ENCODE measurements at regions not wholly inside any gene's neighbourhood (a gene's known extent, or its start where the extent isn't known, plus 50 kb on each side); places are given as distances from the start of the nearest gene placed in this dataset.
"Not testable (repeated sequence)": the region's sequence is repeated elsewhere in the genome, so short reads cannot be mapped to it uniquely, and the experiment has no call there.

DNA sequence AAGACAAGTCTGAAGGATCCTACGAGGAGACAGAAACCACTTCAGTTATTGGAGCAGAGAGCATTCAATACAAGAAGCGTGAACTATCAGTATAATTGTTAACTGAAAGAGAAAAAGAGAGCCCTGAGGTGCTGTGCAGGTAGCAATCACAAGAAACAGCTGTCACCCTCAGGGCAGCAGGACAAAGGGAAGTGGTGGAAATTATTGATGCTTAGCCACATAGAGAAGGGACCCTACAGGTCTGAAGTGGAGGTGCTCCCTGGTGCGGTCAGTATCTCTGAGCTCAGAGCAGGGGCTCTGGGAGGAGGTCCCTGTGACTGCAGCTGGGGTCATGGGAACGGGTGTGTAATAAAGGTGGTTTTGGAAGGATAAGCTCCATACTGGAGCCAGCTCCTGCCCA lies 97.8 kb upstream of the KLF6 start:
- DNase-seq, result no peak

DNA sequence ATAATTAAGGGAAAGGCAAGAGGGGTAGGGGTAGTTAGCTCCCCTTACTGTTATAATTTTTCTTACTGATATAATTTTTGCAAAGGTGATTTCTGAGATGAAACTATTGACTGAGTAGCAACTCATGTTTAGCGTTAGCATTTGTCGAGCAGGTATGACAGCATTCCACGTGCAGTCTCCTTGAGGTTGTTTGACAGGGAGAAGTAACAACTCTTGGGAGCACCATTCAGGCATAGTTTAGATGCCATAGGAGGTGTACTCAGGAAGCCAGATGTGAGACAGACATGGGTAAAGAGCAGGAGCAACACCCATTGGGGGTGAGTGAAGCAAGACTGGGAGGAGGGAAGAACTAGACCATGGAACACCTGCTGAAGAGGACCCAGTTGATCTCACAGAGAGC lies 96.6 kb upstream of the KLF6 start:
- DNase-seq, result no peak

DNA sequence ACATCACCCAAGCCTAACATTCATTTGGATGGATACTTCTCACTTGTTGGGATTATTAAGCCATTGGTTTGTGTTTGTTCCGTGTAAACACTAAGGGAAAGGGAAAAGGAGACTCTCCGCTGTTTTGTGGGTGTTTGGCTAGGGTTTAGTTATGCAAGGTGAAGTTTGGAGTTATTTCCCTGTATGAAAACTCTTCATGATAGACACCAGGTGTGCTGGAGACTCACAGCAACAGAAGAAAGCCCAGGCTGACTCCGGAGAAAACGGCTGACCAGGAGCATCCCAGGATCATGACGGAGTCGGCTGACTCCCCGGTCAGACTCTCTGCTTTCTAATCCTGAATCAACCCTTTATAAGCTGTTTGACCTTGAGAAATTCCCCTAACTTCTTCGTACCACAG lies 94.1 kb upstream of the KLF6 start:
- DNase-seq, result no peak

DNA sequence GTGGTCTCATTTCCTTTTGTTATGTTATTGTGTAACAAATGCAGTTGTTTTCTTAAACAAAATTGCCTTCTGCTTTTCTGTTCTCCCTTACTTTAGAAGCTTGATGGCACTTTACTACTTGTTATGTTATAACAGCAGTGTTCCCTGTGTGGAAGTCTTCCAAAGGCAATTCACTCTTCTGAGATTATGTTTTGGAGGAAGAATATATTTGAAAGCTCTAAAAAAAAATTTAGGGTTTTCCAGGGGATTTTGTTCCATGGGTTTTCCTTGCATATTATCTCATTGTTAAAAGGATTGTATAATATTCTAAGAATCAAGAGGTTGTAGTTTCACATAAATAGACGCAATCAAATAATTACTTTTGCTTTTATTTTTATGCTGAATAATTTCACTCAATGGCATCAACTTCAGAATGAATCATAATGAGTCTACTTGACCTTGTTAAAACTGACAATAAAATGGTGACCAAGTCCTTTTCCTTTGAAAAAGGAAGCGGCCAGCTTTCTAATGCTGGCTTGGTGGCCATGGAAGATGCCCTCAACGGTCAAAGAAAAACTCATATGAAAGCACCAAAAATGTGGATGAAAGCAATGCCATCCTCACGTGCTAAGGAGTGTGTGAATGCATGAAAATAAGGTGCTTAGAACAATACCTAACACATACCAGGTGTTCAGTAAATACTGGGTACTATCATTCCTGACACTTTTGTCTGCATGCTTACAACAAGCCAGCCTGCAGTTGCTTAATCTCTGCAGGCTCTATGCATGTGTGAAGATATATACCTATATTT lies 92.4 kb upstream of the KLF6 start:
- DNase-seq, result peak; percentile 61

DNA sequence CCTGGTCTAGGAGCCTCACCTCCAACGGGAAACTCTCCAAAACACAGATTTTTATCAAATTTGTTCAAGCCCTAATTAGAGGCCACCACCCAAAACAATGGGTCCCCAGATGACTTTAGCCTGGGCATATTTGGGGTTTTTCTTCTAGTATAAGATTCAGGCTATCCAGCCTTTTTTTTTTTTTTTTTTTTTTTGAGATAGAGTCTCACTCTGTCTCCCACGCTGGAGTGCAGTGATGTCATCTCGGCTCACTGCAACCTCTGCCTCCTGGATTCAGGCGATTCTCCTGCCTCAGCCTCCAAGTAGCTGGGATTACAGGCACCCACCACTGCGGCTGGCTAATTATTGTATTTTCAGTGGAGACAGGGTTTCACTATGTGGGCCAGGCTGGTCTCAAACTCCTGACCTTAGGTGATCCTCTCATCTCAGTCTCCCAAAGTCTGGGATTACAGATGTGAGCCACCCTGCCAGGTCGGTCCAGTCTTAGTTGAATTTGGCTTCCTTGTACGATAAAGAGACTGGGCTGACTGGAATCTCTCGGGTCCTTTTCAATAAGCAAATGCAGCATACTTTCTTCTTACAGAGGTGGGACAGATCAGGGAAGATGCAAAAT lies 91.4 kb upstream of the KLF6 start:
- no peak for DNase-seq

DNA sequence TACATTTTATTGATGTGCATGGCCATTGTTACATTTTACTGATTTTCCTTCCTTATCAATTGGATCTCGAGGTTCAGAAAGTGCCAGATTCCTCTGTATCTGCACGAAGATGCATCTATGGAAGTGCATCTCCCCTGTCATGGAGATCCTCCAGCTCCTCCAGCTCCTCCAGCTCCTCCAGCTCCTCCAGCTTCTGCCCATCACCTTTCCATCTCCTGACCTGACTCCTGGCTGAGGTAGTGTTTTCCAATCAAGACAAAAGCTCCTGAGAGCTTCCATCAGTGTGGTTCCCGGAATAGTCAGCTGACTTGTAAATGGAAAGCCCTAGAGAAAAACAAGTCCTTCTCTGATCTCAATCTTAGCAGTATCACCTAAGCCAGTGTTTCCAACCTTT lies 90.8 kb upstream of the KLF6 start:
- DNase-seq, result no peak

DNA sequence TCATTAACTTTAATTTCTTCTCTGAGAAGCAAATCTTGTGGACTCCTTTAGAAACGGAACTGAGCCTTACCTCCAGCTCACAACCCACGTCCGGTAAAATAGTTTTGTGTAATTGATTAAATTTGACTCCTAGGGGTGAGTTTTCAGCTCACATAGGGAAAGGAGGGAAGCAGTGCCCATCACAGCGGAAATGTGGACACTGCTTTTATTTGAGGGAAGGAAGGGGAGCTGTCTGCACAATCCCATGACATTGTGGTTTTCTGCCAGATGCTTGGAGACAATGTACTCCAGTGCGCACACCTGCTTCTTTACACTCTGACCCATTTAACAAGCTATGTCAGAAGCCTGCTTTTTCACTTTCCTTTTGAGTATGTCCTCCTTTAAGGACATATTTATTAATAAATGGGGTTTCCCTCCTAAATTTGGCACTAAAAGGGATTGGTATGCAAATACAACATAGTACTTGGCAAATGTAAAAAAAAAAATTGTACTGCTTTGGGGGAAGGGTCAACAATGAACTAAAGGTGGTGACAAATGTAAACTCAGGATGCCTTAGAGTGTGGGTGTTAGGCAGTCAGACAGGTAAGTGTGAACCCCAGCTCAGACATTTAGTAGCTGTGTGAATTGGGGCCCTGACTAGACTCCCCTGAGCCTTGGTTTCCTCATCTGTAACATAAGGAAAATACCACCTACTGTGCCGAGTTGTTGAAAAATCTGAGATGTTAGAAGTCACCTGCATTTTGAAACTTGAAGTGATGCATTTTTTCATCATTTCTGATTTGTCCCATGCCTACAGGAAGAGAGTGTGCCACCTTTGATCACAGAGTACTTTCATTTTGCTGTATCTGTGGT lies 90.2 kb upstream of the KLF6 start:
- DNase-seq, result peak; percentile 71

DNA sequence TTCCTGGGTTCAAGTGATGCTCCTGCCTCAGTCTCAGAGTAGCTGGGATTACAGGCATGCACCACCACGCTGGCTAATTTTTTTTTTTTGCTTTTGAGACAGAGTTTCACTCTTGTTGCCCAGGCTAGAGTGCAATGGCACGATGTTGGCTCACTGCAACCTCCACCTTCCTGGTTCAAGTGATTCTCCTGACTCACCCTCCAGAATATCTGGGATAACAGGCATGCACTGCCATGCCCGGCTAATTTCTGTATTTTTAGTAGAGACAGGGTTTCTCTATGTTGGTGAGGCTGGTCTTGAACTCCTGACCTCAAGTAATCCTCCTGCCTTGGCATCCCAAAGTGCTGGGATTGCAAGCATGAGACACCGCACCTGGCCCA lies 89.6 kb upstream of the KLF6 start:
- DNase-seq, result not testable (repeated sequence)

DNA sequence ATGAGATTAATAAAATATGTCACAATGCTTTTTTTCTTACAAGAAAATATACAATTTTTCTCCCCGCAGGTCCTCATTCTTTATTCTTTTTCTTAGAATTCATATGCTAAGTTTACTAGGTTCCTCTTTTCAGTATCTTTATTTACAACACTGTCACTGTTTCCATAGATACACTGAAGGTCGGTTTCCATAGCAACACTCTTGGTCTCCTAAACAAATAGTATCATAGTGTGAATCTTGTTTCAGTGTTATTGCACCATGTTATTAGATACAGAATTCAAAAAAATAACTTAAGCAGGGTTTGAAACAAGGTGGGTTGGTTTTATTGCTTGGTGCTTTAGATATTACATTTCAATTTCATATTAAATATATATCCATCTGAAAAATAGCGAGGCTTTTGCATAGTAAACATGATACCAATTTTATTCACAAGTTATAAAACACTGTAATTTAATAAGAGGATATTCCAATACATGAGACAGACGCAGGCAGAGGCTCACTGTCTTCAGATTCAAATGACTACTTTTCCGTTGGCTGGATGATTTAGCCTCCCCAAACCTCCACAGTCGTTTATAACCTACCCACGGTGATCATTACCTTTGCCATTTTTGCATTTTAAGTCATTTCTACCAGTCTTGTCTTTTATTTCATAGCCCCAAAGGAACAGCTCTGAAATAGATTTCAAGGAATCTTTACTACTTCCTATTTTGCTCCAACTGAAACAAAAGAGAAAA lies 88.9 kb upstream of the KLF6 start:
- DNase-seq, result peak; percentile 82

DNA sequence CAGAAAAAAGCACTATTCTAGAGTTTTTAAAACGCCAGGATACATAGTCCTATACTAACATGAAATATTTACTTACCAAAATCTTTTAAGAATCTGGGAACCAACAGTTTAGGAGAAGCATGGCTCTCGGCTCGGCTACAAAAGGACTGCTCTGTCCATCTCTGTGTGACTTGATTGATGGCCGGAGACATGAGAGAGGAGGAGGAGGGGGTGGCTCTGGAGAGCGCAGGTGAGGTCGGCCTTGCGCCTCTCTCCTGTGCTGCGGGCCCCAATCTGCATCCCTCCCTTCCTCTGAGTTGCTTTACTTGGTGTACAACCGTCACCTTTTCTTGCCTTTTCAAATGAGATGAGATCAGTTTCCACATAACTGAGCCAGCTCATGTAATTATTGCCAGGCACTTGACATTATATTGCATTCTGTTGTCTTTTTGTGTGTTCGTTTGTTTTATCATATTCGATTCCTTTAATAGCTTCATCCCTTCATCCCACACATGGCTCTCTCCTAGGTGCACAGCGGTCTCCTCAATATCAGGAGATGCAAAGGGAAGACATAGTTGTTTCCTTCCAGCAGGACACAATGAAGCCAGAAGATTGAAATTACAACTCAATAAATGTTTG lies 87.8 kb upstream of the KLF6 start:
- DNase-seq, result no peak

DNA sequence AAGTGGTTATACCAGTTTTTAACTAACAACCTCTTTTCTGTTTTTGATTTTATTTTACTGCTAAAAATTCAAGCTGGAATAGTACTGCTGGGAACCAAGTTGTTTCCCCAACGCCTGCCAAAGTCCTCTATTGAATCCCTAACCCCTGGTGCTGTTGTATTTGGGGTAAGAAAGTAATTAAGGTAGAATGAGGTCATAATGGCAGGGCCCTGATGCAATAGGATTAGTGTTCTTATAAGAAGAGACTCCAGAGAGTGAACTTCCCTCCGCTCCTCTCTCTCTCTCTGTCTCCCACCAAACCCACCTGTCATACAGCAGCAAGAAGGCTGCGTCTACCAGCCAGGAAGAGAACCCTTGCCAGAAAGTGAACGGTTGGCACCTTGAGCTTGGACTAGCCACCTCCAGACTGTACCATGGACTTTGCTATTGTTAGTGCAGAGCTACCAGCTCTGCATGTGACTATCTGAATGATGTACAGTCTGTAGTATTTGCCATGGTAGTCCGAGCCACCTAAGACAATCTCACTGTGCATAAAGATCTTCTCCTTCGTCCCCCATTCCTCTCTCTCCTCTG lies 86.5 kb upstream of the KLF6 start:
- DNase-seq, result no peak

DNA sequence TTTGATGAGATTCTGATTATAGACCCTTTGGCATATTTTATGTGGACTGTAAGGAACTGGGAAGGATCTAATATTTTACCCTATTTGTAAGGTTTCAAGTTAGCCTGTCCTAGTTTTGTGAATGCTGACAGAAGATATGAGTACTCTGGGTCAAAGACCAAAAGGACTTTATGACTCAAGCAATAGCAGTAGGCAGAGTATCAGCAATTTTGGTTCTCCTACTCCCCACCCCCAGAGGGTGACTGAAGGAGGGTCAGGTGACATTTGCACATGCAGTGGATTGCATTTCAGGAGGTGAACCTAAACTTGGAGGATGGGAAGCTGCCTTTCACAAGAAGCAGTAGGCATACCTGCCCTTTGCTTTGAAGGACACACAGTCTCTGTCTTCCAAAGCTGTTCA lies 84.0 kb upstream of the KLF6 start:
- peak; percentile 73 for DNase-seq

DNA sequence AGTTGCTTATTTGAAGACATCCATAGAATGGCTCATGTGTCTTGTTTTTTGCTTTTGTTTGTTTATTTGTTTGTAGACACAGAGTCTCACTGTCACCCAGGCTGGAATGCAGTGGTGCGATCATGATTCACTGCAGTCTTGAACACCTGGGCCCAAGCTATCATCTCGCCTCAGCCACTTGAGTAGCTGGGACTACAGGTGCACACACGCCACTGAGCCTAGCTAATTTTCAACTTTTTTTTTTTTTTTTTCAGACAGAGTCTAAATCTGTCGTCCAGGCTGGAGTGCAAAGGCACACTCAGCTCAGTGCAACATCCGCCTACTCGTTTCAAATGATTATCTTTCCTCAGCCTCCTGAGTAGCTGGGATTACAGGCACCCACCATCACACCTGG lies 83.3 kb upstream of the KLF6 start:
- no peak for DNase-seq

DNA sequence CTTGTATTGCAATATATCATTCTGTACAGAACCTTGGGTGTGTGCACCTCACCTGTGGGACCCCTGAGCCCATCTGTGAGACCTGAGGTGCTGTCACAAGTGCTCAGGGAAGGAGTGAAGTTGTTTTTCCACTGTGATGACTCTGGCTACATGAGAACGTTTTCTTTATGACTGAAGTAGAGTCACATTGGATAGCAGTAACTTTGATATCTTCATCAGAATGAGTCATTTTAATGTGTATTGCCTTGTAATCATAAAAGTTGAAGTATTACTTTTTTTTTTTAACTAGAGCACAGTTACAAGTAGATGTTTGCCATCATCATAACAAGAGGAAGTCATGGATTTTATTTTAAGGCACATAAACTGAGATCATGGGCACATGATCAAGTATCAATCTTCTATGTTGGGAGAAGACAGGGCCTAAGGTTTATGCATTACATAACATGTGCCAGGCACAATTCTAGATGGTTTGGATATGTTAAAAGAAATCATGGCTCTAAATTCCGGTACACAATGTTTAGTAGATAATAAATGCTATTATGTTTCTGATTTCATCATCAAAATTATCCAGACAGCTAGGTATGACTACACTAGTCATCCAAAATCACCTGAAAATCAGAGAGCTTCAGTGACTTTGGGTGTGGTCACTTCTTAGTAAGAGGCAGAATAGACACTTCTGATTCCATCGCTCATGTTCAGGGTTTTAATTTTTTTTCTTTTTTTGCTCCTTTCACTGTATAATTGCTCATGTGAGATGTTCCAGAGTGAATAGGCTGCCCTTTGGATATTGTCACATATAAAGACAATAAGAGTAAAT lies 82.7 kb upstream of the KLF6 start:
- DNase-seq, result peak; percentile 70

DNA sequence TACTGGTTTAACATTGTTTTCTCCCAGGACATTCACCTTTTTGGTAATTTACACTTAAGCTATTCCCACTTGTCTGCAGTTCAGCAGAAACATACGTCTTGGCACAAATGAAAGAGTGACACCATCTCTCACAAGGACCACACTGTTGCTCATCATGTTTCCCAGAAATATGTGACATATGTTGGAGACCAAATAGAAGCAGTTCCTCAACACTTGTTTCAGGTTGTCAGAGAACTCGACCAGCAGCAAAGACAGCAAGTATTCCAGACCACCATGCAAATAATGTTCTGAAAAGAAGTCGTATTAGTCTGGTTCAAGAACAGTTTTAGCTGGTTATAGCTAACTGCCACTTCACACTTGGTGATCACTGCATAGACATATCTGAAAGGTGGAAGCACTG lies 81.3 kb upstream of the KLF6 start:
- DNase-seq, result peak; percentile 75

DNA sequence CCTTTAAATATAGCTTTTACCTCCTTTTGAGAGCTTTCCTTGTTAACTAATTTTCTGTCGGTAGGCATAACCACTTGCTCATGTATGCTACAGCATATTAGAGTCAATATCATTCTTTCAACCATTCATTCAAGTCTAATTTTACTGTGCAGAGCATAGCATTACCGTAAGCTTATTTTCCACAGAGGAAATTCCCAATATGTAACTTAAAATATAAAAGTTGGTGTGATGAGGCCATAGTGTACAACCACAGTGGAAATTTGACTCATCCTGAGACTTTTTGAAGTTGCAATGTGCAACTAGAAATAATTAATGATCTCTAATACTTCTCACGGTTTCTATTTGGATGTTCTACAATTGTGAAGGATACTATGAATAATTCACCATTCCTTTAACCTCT lies 80.6 kb upstream of the KLF6 start:
- peak; percentile 54 for DNase-seq

DNA sequence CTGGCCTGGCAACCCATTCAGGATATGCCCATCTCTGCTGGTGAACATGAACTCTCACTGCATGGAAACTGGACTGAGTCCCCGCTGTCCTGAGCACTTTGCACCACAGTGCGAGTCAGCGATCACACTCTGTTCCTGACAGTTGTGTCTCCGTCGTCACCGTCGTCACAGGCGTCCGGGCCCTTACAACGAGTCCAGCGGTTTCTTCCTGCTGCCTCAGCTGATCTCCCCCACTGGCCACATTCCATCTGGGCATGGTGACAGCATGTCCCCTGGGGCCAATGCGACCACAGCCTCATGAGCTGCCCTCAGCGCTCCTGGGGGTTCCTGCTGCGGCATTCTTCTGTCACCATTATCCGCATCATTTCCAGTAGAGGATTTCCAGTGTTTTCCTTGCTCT lies 76.8 kb upstream of the KLF6 start:
- DNase-seq, result no peak

DNA sequence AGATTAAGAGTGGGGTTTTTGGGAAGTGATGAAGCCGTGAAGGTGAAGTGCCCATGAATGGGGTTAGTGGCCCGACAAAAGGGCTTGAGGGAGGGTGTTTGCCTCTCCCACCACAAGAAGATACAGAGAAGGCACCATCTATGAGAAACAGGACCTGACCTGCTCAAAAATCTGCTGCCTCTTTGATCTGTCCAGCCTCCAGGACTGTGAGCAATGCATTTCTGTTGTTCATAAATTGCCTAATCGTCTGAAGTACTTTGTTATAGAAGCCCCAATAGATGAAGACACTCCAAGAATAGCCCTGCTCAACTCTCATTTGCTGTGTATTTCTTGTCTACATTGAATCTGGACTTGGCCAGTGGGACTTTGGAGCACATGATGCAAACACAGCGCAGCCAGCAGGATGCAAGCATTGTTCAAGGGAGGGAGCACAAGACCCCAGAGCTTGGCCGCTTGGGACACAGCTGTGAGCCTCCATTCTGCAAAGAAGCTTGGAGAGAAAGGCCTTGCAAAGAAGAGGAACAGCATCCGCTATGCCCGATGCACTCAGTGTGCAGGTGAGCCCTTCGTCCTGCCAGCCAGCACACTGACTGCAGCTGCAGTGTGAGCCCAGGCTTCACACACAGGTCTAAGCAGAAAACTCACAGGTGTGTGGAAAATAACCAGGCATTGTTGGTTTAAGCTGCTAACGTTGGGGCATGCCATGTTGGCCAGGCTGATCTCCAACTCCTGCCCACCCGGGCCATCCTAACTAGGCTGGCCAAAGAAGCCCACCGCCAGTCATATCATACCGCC lies 73.2 kb upstream of the KLF6 start:
- no peak for DNase-seq

DNA sequence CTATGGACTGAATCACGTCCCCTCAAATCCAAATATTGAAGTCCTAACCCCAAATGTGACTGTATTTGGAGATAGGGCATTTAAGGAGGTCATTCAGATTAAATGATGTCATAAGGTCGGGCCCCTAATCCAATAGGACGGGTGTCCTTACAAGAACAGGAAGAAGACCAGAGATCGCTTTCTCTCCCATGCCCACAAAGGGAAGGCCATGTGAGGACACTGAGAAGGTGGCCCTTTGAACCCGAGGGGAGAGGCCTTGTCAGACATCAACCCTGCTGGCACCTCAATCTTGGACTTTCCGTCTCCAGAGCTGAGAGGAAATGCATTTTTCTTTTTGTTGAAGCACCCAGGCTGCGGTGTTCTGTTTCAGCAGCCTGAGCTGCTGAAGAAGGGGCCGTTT lies 72.3 kb upstream of the KLF6 start:
- no peak for DNase-seq

DNA sequence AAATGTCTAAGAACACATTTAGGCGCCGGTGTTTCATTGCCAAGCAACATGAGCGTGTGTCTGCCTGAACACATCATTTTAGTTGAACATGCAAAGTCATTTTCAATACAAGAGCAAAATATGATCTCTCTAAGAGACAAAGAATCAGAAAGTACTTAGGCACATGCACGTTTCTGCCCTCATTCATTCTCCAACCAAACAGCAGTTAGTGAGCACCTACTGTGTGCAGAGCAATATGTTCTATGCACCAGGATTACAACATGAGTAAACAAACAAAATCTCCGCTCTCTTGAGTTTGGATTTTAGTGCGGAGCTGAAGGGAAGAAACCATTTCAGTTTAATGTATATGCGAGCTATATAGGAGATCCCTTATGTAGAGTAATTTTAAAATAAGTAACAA lies 71.6 kb upstream of the KLF6 start:
- DNase-seq, result no peak
